ENCODE measurements at regions not wholly inside any gene's neighbourhood (a gene's known extent, or its start where the extent isn't known, plus 50 kb on each side); places are given as distances from the start of the nearest gene placed in this dataset.

DNA sequence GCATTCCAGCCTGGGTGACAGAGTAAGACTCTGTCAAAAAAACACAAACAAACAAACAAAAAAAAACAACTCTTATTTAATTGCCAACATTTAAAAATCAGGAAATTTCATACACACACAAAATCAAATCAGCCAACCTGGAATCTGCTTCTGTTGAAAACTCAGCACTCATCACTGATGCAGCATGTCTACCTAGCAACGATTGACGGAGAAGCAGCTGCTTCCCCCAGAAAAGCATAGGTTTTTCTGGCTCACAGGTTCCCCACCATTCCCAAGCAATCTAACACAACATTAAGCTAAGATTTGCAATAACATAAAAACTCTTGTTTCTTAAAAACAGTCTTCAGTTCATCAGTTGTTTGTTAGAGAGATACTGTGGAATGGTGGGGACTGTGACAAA, 143.6 kb downstream of the DHX15 start:
- H3K4me3 ChIP-seq: no peak overlapping the region
- H3K27ac ChIP-seq: no peak overlapping the region
- no peak for DNase-seq (ENCODE audit: low spot score)
- TF ChIP-seq, protein P1, sequence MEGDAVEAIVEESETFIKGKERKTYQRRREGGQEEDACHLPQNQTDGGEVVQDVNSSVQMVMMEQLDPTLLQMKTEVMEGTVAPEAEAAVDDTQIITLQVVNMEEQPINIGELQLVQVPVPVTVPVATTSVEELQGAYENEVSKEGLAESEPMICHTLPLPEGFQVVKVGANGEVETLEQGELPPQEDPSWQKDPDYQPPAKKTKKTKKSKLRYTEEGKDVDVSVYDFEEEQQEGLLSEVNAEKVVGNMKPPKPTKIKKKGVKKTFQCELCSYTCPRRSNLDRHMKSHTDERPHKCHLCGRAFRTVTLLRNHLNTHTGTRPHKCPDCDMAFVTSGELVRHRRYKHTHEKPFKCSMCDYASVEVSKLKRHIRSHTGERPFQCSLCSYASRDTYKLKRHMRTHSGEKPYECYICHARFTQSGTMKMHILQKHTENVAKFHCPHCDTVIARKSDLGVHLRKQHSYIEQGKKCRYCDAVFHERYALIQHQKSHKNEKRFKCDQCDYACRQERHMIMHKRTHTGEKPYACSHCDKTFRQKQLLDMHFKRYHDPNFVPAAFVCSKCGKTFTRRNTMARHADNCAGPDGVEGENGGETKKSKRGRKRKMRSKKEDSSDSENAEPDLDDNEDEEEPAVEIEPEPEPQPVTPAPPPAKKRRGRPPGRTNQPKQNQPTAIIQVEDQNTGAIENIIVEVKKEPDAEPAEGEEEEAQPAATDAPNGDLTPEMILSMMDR (IDR thresholded peaks at IDR 0.05): no peak

DNA sequence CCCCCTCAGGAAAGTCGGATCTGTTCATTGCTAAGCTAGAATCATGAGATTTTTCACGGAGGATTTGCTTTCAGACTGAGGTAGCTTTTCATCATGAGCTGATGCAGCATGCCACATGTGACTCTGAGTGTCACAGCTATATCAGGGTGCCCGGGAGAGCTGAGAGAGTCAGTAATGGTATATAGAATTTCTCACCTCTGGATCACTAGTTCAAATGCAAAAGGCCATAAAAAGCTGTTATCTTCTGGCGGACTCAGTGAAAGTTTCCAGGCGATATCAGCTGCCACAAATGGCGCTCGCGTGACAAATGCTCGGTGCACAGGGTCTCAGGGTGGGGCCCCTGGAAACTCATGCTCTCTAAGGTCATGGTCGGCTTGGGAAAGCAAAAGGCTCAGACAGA, 150.1 kb downstream of the DHX15 start:
- no peak overlapping the region for H3K4me3 ChIP-seq
- no peak for DNase-seq (ENCODE audit: low spot score)
- no peak overlapping the region for H3K27ac ChIP-seq
- TF ChIP-seq, protein P1 (IDR thresholded peaks at IDR 0.05): no peak

DNA sequence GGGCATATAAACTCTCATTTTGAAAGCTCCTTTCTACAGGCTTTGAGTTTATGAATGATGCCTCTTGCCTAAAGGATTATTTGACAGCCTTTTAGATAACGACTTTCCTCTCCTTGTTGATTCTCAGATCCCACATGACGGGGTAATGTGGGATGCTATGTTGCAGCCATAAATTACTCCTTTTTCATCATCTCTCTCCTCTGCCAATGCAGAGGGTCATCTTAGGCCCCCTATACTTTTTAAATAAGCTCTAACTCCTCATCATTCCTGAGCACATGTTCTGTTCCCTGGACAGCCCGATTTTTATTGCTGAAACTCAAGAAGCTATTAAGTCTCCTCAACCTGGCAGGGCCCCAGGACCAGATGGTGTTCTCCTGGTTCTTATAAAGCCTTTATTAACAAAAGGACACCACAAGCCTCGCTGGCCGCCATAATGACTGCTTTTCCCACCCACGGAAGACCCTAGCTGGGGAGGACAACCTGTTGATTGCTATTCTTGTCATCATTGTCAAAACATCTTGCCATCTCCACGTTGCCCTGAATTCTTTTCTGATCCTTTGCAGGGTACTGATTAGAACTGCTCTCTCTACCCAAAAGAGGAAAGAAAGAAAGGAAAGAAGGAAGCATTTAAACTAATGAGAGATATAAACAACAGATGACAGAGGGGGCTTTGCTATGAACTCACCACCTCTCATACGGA, 150.7 kb downstream of the DHX15 start:
- H3K4me3 ChIP-seq: no peak overlapping the region
- no peak overlapping the region for H3K27ac ChIP-seq
- TF ChIP-seq, protein P1 (IDR thresholded peaks at IDR 0.05): no peak
- no peak for DNase-seq (ENCODE audit: low spot score)

DNA sequence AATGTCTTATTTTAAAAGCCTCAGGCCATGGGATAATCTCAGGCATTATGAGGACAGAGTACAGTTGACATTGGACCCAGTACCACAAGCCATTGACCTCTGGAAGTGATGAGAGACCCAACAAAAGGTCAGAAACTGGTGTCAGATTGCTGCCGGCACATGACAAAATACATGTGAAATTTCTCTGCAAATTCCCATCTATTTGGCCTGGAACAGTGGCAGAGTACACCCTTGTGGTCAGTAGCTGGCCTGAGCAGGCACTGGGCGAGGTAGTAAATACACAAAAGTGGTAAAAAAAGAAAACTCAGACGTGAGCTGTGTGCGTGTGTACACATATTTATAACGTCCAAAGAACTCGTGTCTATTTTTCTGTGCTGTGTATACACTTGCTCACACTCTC, 155.5 kb downstream of the DHX15 start:
- Histone ChIP-seq H3K4me3 (no peak overlapping the region), H3K27ac (no peak overlapping the region)
- TF ChIP-seq, protein P1 (IDR thresholded peaks at IDR 0.05): no peak
- no peak for DNase-seq (ENCODE audit: low spot score)

DNA sequence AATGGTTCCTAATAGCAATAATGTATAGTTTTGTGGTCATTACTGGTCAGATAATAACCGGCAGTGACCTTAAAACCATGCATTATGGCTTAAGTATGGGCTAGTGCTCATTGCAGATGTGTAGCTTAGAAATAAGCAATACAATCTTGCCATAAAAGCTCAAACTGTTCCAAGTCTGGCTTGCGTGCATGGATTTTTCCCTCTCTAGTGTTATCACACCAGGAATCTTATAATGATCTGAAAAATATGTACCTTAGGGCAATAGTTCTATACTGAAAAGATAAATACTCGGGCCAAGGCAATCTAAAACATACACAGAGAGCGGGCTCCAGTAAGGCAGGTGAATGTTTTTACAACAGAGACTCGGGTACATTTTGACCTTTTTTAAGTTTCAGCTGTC, 157.8 kb downstream of the DHX15 start:
- H3K4me3 ChIP-seq: no peak overlapping the region
- TF ChIP-seq, protein P1 (IDR thresholded peaks at IDR 0.05): no peak
- no peak overlapping the region for H3K27ac ChIP-seq
- DNase-seq (ENCODE audit: low spot score): no peak

DNA sequence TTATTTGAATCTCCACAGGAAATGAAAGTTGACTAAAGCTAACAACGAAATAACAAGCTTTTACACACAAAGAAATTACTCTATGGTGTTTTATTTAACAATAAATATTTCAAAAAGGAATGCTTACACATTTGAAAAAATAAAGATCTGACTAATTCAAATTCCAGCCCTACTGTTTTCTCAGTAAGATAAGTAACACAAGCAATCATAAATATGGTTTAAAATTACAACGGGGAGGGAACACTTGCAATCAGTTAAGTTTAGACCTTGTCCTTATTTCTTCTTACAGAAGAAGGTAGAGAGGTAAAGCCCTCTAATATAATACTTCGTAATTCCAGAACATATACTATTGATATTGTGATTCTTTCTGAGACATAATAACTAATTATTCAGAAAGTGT, 158.5 kb downstream of the DHX15 start:
- TF ChIP-seq, protein P1 (IDR thresholded peaks at IDR 0.05): no peak
- no peak for DNase-seq (ENCODE audit: low spot score)
- H3K4me3 ChIP-seq: no peak overlapping the region

DNA sequence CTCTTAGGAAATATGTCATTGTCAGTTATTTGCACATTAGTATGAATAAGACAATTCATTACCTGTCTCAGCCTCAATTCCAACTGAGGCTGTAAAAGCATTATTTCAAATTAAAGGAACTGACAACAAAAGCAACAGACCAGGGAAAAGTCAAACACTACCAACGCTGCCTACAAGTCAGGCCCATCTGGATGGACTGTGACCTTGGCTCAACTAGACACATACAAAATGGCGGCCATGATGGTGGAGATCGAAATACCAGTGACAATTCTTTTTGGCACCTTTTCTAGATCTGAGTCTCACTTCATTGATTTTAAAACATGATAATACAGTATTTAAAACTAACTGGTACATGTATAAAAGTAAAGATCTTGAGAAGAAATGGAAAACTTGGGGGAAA, 160.7 kb downstream of the DHX15 start:
- TF ChIP-seq, protein P1 (IDR thresholded peaks at IDR 0.05): no peak
- no peak for DNase-seq (ENCODE audit: low spot score)
- Histone ChIP-seq H3K4me3 (no peak overlapping the region), H3K27ac (no peak overlapping the region)

More for the DNA sequence above, 158.5 kb downstream of the DHX15 start:
- H3K27ac ChIP-seq: no peak overlapping the region
